ENCODE measurements at regions not wholly inside any gene's neighbourhood (a gene's known extent, or its start where the extent isn't known, plus 50 kb on each side); places are given as distances from the start of the nearest gene placed in this dataset.

DNA sequence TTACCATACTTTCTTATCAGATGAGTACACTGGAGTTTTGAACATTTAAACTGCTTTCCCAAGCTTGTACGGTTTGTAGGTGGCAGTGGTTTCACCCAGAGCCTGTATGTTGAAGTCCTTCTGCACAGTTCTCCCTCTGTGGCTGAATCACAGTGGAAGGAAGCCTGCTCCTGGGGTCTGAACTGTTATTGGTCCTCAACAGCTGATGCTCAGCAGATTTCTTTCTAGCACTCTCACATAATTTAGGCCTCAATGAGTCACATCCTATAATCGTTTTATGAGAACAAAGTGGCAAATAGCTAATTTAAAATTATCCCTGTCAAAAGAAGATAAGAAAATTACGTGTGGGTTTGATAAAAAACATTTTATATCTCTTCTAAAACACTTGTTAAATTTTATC, 229.7 kb downstream of the TLE4 start:
- DNase-seq: no peak

DNA sequence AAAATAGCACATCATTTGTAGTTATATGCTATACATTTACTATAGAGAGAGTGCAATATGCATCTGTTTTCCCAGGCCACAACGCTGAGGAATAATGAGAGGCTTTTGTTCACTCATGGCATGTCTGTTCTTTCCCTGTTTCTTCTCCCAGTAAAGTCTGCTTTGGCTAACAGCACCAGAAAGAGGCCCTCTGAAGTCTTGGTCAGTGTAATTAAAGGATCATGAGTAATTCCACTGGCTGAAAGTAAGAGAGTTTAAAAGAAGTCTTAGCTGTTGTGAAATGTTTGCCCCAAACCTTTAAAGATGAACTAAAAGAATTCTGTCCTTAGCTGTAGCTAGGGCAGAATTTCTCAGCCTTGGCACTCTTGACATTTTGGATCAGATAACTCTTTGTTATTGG, 228.8 kb downstream of the TLE4 start:
- DNase-seq: no peak

- no peak for DNase-seq
Measured at GRCh38 chr9:79799691-79800335, 228.0 kb downstream of the TLE4 start.

GRCh38 chr9:79798450-79798849, 226.7 kb downstream of the TLE4 start:
- no peak for DNase-seq

- DNase-seq: no peak
Measured at GRCh38 chr9:79796411-79796810, 224.6 kb downstream of the TLE4 start.

GRCh38 chr9:79788662-79789061, 216.9 kb downstream of the TLE4 start:
- no peak for DNase-seq

DNA sequence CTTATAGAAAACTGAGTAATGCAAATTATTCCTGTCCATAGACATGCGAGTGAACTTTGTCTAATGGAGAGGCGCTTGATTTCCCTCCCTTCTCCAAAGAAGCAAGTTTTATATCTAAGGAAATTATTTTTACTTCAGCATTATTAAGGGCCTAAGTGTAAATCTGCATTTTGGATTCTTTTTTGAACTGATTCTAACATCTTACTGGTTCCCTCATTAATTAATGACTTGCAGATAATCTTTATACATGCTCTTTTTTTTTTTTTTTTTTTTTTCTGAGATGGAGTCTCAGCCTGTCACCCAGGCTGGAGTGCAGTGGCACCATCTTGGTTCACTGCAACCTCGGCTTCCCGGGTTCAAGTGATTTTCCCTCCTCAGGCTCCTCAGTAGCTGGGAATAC, 209.5 kb downstream of the TLE4 start:
- no peak for DNase-seq

DNA sequence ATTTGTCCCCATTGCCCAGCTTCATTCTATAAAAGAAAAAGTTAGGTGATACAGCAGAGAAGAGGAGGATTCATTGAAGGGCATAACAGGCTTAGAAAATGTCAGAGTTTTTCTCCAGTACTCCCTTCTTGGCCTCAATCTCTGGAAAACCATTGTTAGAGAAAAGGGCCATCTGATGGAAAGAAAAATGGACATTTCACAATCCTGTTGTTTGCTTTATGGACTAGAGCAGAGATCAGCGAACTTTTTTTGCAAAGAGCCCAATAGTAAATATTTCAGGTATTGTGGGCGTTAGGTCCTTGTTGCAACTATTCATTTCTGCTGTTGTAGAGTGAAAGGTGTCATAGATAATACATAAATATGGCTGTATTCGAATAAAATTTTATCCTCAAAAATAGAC, 208.8 kb downstream of the TLE4 start:
- DNase-seq: no peak

GRCh38 chr9:79779901-79780300, 208.1 kb downstream of the TLE4 start:
- DNase-seq: no peak

DNA sequence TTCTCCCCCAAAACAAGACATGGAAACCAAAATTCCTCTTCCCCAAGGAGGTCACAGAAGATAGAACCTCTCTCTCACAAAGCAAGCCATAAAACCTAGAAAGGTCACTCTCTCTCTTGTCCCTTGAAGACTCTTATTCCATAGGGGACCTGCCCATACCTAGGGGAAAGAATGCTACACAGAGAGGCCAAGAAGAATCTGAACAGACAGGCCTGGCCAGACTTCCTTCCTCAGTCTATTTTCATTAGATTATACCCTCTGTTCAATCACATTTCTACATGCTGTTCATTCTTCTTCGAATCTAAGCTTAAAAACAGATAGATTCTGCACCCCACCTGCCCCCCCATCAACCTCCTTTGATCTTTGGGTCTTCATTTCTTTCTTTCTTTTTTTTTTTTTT, 206.8 kb downstream of the TLE4 start:
- DNase-seq: no peak

- no peak for DNase-seq
Measured at GRCh38 chr9:79776581-79776980, 204.8 kb downstream of the TLE4 start.
